OCI-LY7 (cell line): ENCODE measurements at regions not wholly inside any gene's neighbourhood (a gene's known extent, or its start where the extent isn't known, plus 50 kb on each side); places are given as distances from the start of the nearest gene placed in this dataset.

Source experiments
- CTCF ChIP-seq: fragments of 200-600 bp; sonication (generic); conservative IDR thresholded peaks from 2 replicates; pipeline ENCODE4 v1.5.1; 2014; ENCODE audit warnings: mild to moderate bottlenecking, antibody characterized with exemption, low read length, moderate library complexity, mixed read lengths
- EZH2phosphoT487 ChIP-seq: fragments of 200-600 bp; sonication (generic); IDR thresholded peaks from 2 replicates; pipeline ENCODE4 v1.6.1; 2018; ENCODE audit warnings: low read depth, borderline replicate concordance, mild to moderate bottlenecking, mixed run types, antibody characterized with exemption, low read length, moderate library complexity, mixed read lengths

DNA sequence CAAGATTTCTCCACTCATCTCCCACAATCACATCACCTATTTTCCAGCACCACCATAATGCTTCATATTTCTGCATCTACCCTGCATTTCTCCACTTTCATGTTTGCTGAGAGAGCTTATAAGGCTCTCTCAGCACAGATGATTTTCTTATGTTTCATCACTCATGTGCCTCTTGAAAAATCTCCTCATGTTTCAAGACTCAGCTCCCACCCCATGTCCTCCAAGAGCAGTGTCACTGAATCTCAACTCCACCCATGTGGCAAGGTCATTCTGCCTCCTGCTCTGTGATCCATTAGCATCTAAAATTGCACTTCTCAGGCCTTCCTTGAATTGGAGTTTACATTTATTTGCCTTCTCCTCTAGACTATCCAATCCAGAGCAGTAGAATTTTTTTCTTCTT lies 178.7 kb upstream of the IRAK1BP1 start:
- no peak for TF ChIP-seq CTCF
- no peak for TF ChIP-seq EZH2phosphoT487
